BJ (cell line): ENCODE measurements at regions not wholly inside any gene's neighbourhood (a gene's known extent, or its start where the extent isn't known, plus 50 kb on each side); places are given as distances from the start of the nearest gene placed in this dataset.

Source experiments
- CTCF ChIA-PET: fragments of 350-600 bp; formaldehyde crosslinking; extraction: SDS; loops from one replicate; lab custom pipeline; 2021; ENCODE audit warnings: antibody characterized with exemption, inconsistent platforms; lab: Yijun Ruan, JAX
- POLR2A ChIA-PET: fragments of 300-600 bp; sonication (Branson Sonifier 250); formaldehyde crosslinking; extraction: SDS; loops from one replicate; lab custom pipeline; 2021; ENCODE audit warnings: antibody characterized with exemption; lab: Charles Lee
- DNase-seq: peaks from one replicate; pipeline ENCODE4 v3.0.0-alpha.2; 2011; ENCODE audit warnings: low read depth
- H3K27me3 ChIP-seq: 2 replicates; pipeline ENCODE4 v1.6.0; 2011; ENCODE audit warnings: low read length; ENCODE audit not compliant: control insufficient read depth, insufficient read depth
- H3K36me3 ChIP-seq: 2 replicates; pipeline ENCODE4 v1.5.1; 2011; ENCODE audit warnings: low read length; ENCODE audit not compliant: control insufficient read depth, insufficient read depth
- H3K4me3 ChIP-seq: 2 replicates; pipeline ENCODE4 v1.5.1; 2011; ENCODE audit warnings: low read depth, mild to moderate bottlenecking, control low read depth, low read length
- CTCF ChIP-seq: IDR thresholded peaks from 2 replicates; pipeline ENCODE4 v1.5.1; 2011; ENCODE audit warnings: low read depth, mild to moderate bottlenecking, control low read depth, inconsistent platforms, low read length, moderate library complexity; ENCODE audit not compliant: insufficient read depth

DNA sequence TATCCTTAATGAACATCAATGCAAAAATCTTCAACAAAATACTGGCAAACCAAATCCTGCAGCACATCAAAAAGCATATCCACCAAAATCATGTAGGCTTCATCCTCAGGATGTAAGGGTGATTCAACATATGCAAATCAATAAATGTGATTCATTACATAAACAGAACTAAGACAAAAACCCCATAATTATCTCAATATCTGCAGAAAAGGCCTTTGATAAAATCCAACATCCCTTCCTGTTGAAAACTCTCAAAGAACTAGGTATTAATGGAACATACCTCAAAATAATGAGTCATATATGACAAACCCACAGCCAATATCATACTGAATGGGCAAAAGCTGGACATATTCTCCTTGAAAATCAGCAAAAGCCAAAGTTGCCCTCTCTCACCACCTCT, 54.6 kb upstream of the DEPDC1 start:
- DNase-seq, result no peak
- Histone ChIP-seq H3K36me3 (no peaks in the 10 kb centered on the region), H3K4me3 (no peak overlapping the region), H3K27me3 (no peaks in the 10 kb centered on the region)
- POLR2A ChIA-PET, result no interaction called here
- no peak for TF ChIP-seq CTCF
- CTCF ChIA-PET, result no interaction called here

- POLR2A ChIA-PET, result no interaction called here
- no peak for TF ChIP-seq CTCF
- Histone ChIP-seq H3K4me3 (no peak overlapping the region), H3K27me3 (no peaks in the 10 kb centered on the region), H3K36me3 (no peaks in the 10 kb centered on the region)
- no peak for DNase-seq
- CTCF ChIA-PET, result no interaction called here
Observed at GRCh38 chr1:68558321-68559026, 61.6 kb upstream of the DEPDC1 start.

DNA sequence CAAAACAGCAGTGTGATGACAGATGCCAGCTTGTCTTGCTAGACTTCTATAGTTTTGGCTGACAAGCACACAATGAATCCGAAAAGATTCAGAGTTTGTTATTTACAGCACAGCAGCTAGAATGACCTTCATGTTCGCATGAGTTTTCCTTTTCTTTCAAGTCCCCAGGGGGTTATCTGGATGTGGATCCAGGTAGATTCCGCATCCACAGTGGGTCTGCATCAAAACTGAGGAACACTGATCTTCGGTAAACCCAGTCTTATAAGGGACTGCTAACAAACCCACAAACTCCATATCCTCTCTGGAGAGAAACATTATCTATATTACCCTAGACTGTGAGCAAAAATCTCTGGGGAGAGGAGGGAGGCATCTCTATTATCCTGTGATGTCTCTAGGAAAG, 69.0 kb upstream of the DEPDC1 start:
- CTCF ChIA-PET, result no interaction called here
- Histone ChIP-seq H3K27me3 (no peaks in the 10 kb centered on the region), H3K4me3 (no peak overlapping the region), H3K36me3 (no peaks in the 10 kb centered on the region)
- POLR2A ChIA-PET, result no interaction called here
- no peak for TF ChIP-seq CTCF
- DNase-seq, result no peak

GRCh38 chr1:68570871-68571270, 74.0 kb upstream of the DEPDC1 start:
- Histone ChIP-seq H3K4me3 (no peak overlapping the region), H3K36me3 (no peaks in the 10 kb centered on the region), H3K27me3 (no peaks in the 10 kb centered on the region)
- ChIA-PET CTCF (interaction anchor here (0.9 kb wide), 1 partner anchor 22 kb away, joined by 3 read pairs; no protein-coding TSS in a partner anchor), POLR2A (no interaction called here)
- no peak for DNase-seq
- no peak for TF ChIP-seq CTCF

DNA sequence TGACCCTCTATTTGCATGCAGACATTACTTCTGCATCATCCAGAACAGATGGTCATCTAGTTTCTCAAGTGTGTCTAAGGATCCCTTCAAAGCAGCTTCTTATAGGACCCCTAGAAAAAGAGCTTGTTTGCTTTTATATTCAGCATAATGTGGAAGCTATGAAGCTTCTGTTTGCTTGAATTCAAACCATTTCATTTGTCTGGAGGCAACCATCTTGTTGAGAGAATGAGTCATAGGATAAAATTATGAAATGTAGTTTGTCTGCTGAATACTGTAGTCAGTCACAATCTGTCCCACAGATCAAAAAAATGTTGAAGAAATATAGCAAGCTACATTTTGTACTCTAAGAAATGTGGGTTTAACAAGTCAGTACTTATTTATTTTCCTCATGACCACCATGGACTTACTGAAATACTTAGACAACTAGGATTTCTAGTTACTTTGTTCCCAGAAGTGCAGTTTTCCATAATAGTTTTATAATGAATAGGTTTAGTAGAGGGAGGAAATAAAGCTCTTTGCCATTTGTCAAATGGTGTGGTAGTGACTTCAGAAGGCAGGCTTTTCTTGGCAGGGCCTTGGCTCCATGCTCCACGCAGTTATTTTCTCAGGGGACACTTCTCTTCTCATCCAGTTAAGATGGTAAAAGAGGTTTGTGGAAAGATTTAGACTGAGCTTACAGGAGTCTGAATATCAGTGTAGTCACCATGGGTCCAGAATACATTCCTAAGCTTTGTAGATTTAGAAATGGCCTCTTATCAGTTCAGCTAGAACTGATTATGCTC, 74.8 kb upstream of the DEPDC1 start:
- ChIA-PET POLR2A (no interaction called here), CTCF (no interaction called here)
- Histone ChIP-seq H3K4me3 (no peak overlapping the region), H3K27me3 (no peaks in the 10 kb centered on the region), H3K36me3 (no peaks in the 10 kb centered on the region)
- DNase-seq, result no peak
- no peak for TF ChIP-seq CTCF
